IMR-90 (cell line): ENCODE measurements at regions not wholly inside any gene's neighbourhood (a gene's known extent, or its start where the extent isn't known, plus 50 kb on each side); places are given as distances from the start of the nearest gene placed in this dataset.

Experiments used
- ATAC-seq: fragments of 200-7000 bp; cut with Tn5 transposase; 2 replicates; pipeline ENCODE4 v1.9.1; 2020; ENCODE audit warnings: low read depth, mild to moderate bottlenecking, moderate library complexity
- BruUV-seq: library from RNA; stranded (reverse); fragments of 400-500 nt; replicated peaks from 2 replicates; lab custom pipeline; 2021; lab: Mats Ljungman, UMichigan
- CTCF ChIA-PET: fragments of 300-600 bp; formaldehyde crosslinking; extraction: SDS; loops from one replicate; lab custom pipeline; 2021; ENCODE audit warnings: antibody characterized with exemption; lab: Yijun Ruan, JAX
- POLR2A ChIA-PET: fragments of 300-600 bp; sonication (Branson Sonifier 250); formaldehyde crosslinking; loops from one replicate; lab custom pipeline; 2022; ENCODE audit warnings: antibody characterized with exemption; ENCODE audit not compliant: unreplicated experiment; lab: Charles Lee
- DNase-seq: peaks from one replicate; pipeline ENCODE4 v3.0.0; 2013
- H2AFZ ChIP-seq: replicated peaks from 2 replicates; pipeline ENCODE3; 2013; ENCODE audit warnings: low read length, mild to moderate bottlenecking; ENCODE audit not compliant: poor library complexity
- H2AK5ac ChIP-seq: 2 replicates; pipeline ENCODE4 v1.6.1; 2013; ENCODE audit warnings: low read depth, low read length, inconsistent platforms
- H2AK9ac ChIP-seq: replicated peaks from 2 replicates; pipeline ENCODE3; 2013; ENCODE audit warnings: mild to moderate bottlenecking, low read depth, low read length, moderate library complexity; ENCODE audit not compliant: poor library complexity
- H2BK120ac ChIP-seq: 2 replicates; pipeline ENCODE4 v1.6.1; 2013; ENCODE audit warnings: low read depth, low read length, inconsistent platforms
- H2BK15ac ChIP-seq: 3 replicates; pipeline ENCODE4 v1.6.1; 2013; ENCODE audit warnings: low read depth, low read length, inconsistent platforms
- H2BK20ac ChIP-seq: 2 replicates; pipeline ENCODE4 v1.6.1; 2013; ENCODE audit warnings: low read depth, mild to moderate bottlenecking, inconsistent platforms, low read length, moderate library complexity
- H2BK5ac ChIP-seq: 2 replicates; pipeline ENCODE4 v1.6.1; 2013; ENCODE audit warnings: mild to moderate bottlenecking, low read depth, low read length, inconsistent platforms; ENCODE audit not compliant: poor library complexity, severe bottlenecking
- H3K14ac ChIP-seq: replicated peaks from 2 replicates; pipeline ENCODE4 v1.6.1; 2013; ENCODE audit warnings: low read depth, low read length, inconsistent platforms
- H3K18ac ChIP-seq: 2 replicates; pipeline ENCODE4 v1.6.1; 2013; ENCODE audit warnings: low read depth, low read length, control low read depth
- H3K23ac ChIP-seq: 2 replicates; pipeline ENCODE4 v1.6.1; 2013; ENCODE audit warnings: low read depth, low read length, inconsistent platforms
- H3K27ac ChIP-seq: 2 replicates; pipeline ENCODE4 v1.5.1; 2013; ENCODE audit warnings: mild to moderate bottlenecking, control low read depth, low read length; ENCODE audit not compliant: insufficient read depth
- H3K27me3 ChIP-seq: 2 replicates; pipeline ENCODE4 v1.6.1; 2013; ENCODE audit warnings: low read length; ENCODE audit not compliant: control insufficient read depth, insufficient read depth
- H3K36me3 ChIP-seq: 2 replicates; pipeline ENCODE4 v1.6.1; 2013; ENCODE audit warnings: low read length, mixed read lengths; ENCODE audit not compliant: control insufficient read depth, insufficient read depth
- H3K4ac ChIP-seq: 2 replicates; pipeline ENCODE4 v1.6.1; 2013; ENCODE audit warnings: low read depth, low read length, inconsistent platforms
- H3K4me1 ChIP-seq: 2 replicates; pipeline ENCODE4 v1.6.1; 2013; ENCODE audit warnings: low read length, mixed read lengths; ENCODE audit not compliant: control insufficient read depth, insufficient read depth
- H3K4me2 ChIP-seq: 2 replicates; pipeline ENCODE4 v1.6.1; 2013; ENCODE audit warnings: low read depth, mild to moderate bottlenecking, control low read depth, low read length, moderate library complexity
- H3K4me3 ChIP-seq: 2 replicates; pipeline ENCODE4 v1.5.1; 2013; ENCODE audit warnings: low read depth, mild to moderate bottlenecking, control low read depth, low read length, moderate library complexity; ENCODE audit not compliant: insufficient read depth
- H3K56ac ChIP-seq: 2 replicates; pipeline ENCODE4 v1.6.1; 2013; ENCODE audit warnings: low read length, inconsistent platforms; ENCODE audit not compliant: insufficient read depth; ENCODE audit errors: extremely low read depth
- H3K79me1 ChIP-seq, 2 experiments: 2 replicates each; pipeline ENCODE4 v1.6.1; 2013; ENCODE audit warnings: low read length in 2 of 2, inconsistent platforms in 1 of 2, low read depth in 1 of 2
- H3K9ac ChIP-seq: 2 replicates; pipeline ENCODE4 v1.6.1; 2013; ENCODE audit warnings: low read depth, low read length, control low read depth
- H3K9me1 ChIP-seq: 2 replicates; pipeline ENCODE4 v1.6.1; 2013; ENCODE audit warnings: low read length, inconsistent platforms; ENCODE audit not compliant: insufficient read depth
- H3K9me3 ChIP-seq: 2 replicates; pipeline ENCODE4 v1.6.1; 2013; ENCODE audit warnings: low read length; ENCODE audit not compliant: control insufficient read depth, insufficient read depth
- H4K20me1 ChIP-seq: 2 replicates; pipeline ENCODE4 v1.6.1; 2013; ENCODE audit warnings: low read length, inconsistent platforms; ENCODE audit not compliant: insufficient read depth
- H4K5ac ChIP-seq: 2 replicates; pipeline ENCODE4 v1.6.1; 2013; ENCODE audit warnings: mild to moderate bottlenecking, low read depth, low read length, control low read depth
- H4K8ac ChIP-seq, 2 experiments: 2 replicates each; pipeline ENCODE4 v1.6.1; 2013; ENCODE audit warnings: low read depth in 2 of 2, low read length in 2 of 2, control low read depth in 1 of 2, inconsistent platforms in 1 of 2
- H4K91ac ChIP-seq: 2 replicates; pipeline ENCODE4 v1.6.1; 2013; ENCODE audit warnings: low read depth, low read length, inconsistent platforms; ENCODE audit not compliant: insufficient read depth
- BHLHE40 ChIP-seq: fragments of 150-350 bp; IDR thresholded peaks from 2 replicates; pipeline ENCODE4 v1.6.1; 2016; ENCODE audit warnings: mild to moderate bottlenecking, low read depth, low read length
- CEBPB ChIP-seq: IDR thresholded peaks from 2 replicates; pipeline ENCODE4 v1.6.1; 2012; ENCODE audit warnings: low read depth, low read length, improper control_type of control experiment
- CHD1 ChIP-seq: IDR thresholded peaks from 2 replicates; pipeline ENCODE4 v1.6.1; 2012; ENCODE audit warnings: low read depth, low read length, improper control_type of control experiment
- ELK1 ChIP-seq: fragments of 150-350 bp; IDR thresholded peaks from 2 replicates; pipeline ENCODE4 v1.6.1; 2016; ENCODE audit warnings: low read depth, mild to moderate bottlenecking, low read length, moderate library complexity, borderline replicate concordance
- FOS ChIP-seq: fragments of 150-350 bp; IDR thresholded peaks from 2 replicates; pipeline ENCODE4 v1.6.1; 2016; ENCODE audit warnings: low read depth, low read length
- MAFK ChIP-seq: IDR thresholded peaks from 2 replicates; pipeline ENCODE4 v1.6.1; 2012; ENCODE audit warnings: low read depth, low read length, improper control_type of control experiment
- MXI1 ChIP-seq: IDR thresholded peaks from 2 replicates; pipeline ENCODE4 v1.6.1; 2012; ENCODE audit warnings: low read depth, mild to moderate bottlenecking, low read length, moderate library complexity, borderline replicate concordance
- NFE2L2 ChIP-seq: fragments of 150-350 bp; IDR thresholded peaks from 2 replicates; pipeline ENCODE4 v1.6.1; 2016; ENCODE audit warnings: low read depth, mild to moderate bottlenecking, low read length
- POLR2A ChIP-seq: IDR thresholded peaks from 2 replicates; pipeline ENCODE4 v1.6.1; 2012; ENCODE audit warnings: mild to moderate bottlenecking, low read depth, low read length
- RCOR1 ChIP-seq: IDR thresholded peaks from 2 replicates; pipeline ENCODE4 v1.6.1; 2012; ENCODE audit warnings: mild to moderate bottlenecking, low read length, improper control_type of control experiment; ENCODE audit not compliant: insufficient replicate concordance
- RFX5 ChIP-seq: IDR thresholded peaks from 2 replicates; pipeline ENCODE4 v1.8.0; 2012; ENCODE audit warnings: low read depth, mild to moderate bottlenecking, low read length, moderate library complexity
- SMC3 ChIP-seq: fragments of 150-350 bp; IDR thresholded peaks from 2 replicates; pipeline ENCODE4 v1.6.1; 2016; ENCODE audit warnings: low read depth, mild to moderate bottlenecking, antibody characterized with exemption, low read length, moderate library complexity
- WGBS, 2 experiments: methylation state at CpG; one replicate each; pipeline versions ENCODE4 v1.1.5 to v1.1.7; 2013; ENCODE audit warnings: missing lambda C conversion rate in 2 of 2; ENCODE audit not compliant: insufficient read length in 1 of 2; ENCODE audit errors: extremely low coverage in 2 of 2; 5-methylcytosine and 5-hydroxymethylcytosine counted together
- dilution Hi-C: fragments of 300-500 bp; cut with HindIII; formaldehyde crosslinking; loops from one replicate; pipeline ENCODE4 v1.14.3; 2018; ENCODE audit warnings: low sequenced_read_pairs; ENCODE audit not compliant: unreplicated experiment
- in situ Hi-C: fragments of 300-500 bp; cut with MboI; formaldehyde crosslinking; loops from 3 replicates; pipeline ENCODE4 v1.14.3; 2019; ENCODE audit warnings: low sequenced_read_pairs, inconsistent platforms, mixed read lengths
- intact Hi-C: fragments of 100-400 bp; cut with micrococcal nuclease; formaldehyde crosslinking; loops from 2 replicates; pipeline ENCODE4 v1.10.0; 2022
- TF ChIP-seq, protein P1 (sequence below): fragments of 150-350 bp; IDR thresholded peaks from 2 replicates; pipeline ENCODE4 v1.6.1; 2017; ENCODE audit warnings: mild to moderate bottlenecking, antibody characterized with exemption, low read length, low read depth

GRCh38 chr12:34287986-34288962, 266.0 kb downstream of the ALG10 start (continued):
- no peak for TF ChIP-seq MAFK

- H3K9me3 ChIP-seq, result peaks cover 63% of the 10 kb centered on the region
- H2AK9ac ChIP-seq, result no peak overlapping the region
- no peak overlapping the region for H2BK20ac ChIP-seq
- WGBS, 2 experiments, result 49% methylated on average over 5 of the region's 12 CpGs; no CpG with 5 or more reads in 1 of the 2 experiments
- no peak overlapping the region for H4K5ac ChIP-seq
- no peak overlapping the region for H3K27ac ChIP-seq
- H3K14ac ChIP-seq, result no peak overlapping the region
- no peak overlapping the region for H2BK15ac ChIP-seq
- BruUV-seq, result no TSS peak
- H3K23ac ChIP-seq, result no peak overlapping the region
- no peak overlapping the region for H4K8ac ChIP-seq
- H2BK120ac ChIP-seq, result no peak overlapping the region
- H3K9me1 ChIP-seq, result no peaks in the 10 kb centered on the region
- no peak overlapping the region for H3K18ac ChIP-seq
- no peak overlapping the region for H3K9ac ChIP-seq
- H3K27me3 ChIP-seq, result no peaks in the 10 kb centered on the region
- in situ Hi-C loops (no loop called here), dilution Hi-C loops (no loop called here), intact Hi-C loops (no loop called here)
- H2AFZ ChIP-seq, result no peak overlapping the region
- H3K56ac ChIP-seq, result no peak overlapping the region
- no peaks in the 10 kb centered on the region for H4K20me1 ChIP-seq
- H3K4me3 ChIP-seq, result no peak overlapping the region
- H3K4me1 ChIP-seq, result no peaks in the 10 kb centered on the region
- ChIA-PET POLR2A (no interaction called here), CTCF (no interaction called here)
- no peak overlapping the region for H2AK5ac ChIP-seq
- no peak overlapping the region for H2BK5ac ChIP-seq
- H3K79me1 ChIP-seq, result no peaks in the 10 kb centered on the region
- no peak overlapping the region for H3K4me2 ChIP-seq
- DNase-seq, result no peak
- no peaks in the 10 kb centered on the region for H3K36me3 ChIP-seq
- no peak overlapping the region for H4K91ac ChIP-seq
- H3K4ac ChIP-seq, result no peak overlapping the region
- no peak for ATAC-seq
- TF ChIP-seq SMC3 (no peak), MAFK (no peak), ELK1 (no peak), POLR2A (no peak), RFX5 (no peak), NFE2L2 (no peak), CEBPB (no peak), BHLHE40 (no peak), FOS (no peak), CHD1 (no peak), RCOR1 (no peak), MXI1 (no peak)
- TF ChIP-seq, protein P1, sequence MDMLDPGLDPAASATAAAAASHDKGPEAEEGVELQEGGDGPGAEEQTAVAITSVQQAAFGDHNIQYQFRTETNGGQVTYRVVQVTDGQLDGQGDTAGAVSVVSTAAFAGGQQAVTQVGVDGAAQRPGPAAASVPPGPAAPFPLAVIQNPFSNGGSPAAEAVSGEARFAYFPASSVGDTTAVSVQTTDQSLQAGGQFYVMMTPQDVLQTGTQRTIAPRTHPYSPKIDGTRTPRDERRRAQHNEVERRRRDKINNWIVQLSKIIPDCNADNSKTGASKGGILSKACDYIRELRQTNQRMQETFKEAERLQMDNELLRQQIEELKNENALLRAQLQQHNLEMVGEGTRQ, result no peak
Measured at GRCh38 chr12:34288963-34289345, 266.7 kb downstream of the ALG10 start.
